IMR-90 (cell line): ENCODE measurements at regions not wholly inside any gene's neighbourhood (a gene's known extent, or its start where the extent isn't known, plus 50 kb on each side); places are given as distances from the start of the nearest gene placed in this dataset.
A peak's percentile ranks its signal among the peaks of the same experiment; 100 is the strongest.

ENCODE experiments used
- ATAC-seq: fragments of 200-7000 bp; cut with Tn5 transposase; 2 replicates; pipeline ENCODE4 v1.9.1; 2020; ENCODE audit warnings: low read depth, mild to moderate bottlenecking, moderate library complexity
- BruUV-seq: library from RNA; stranded (reverse); fragments of 400-500 nt; replicated peaks from 2 replicates; lab custom pipeline; 2021; lab: Mats Ljungman, UMichigan
- CTCF ChIA-PET: fragments of 300-600 bp; formaldehyde crosslinking; extraction: SDS; loops from one replicate; lab custom pipeline; 2021; ENCODE audit warnings: antibody characterized with exemption; lab: Yijun Ruan, JAX
- POLR2A ChIA-PET: fragments of 300-600 bp; sonication (Branson Sonifier 250); formaldehyde crosslinking; loops from one replicate; lab custom pipeline; 2022; ENCODE audit warnings: antibody characterized with exemption; ENCODE audit not compliant: unreplicated experiment; lab: Charles Lee
- DNase-seq: peaks from one replicate; pipeline ENCODE4 v3.0.0; 2013
- H2AFZ ChIP-seq: replicated peaks from 2 replicates; pipeline ENCODE3; 2013; ENCODE audit warnings: low read length, mild to moderate bottlenecking; ENCODE audit not compliant: poor library complexity
- H2AK5ac ChIP-seq: 2 replicates; pipeline ENCODE4 v1.6.1; 2013; ENCODE audit warnings: low read depth, low read length, inconsistent platforms
- H2AK9ac ChIP-seq: replicated peaks from 2 replicates; pipeline ENCODE3; 2013; ENCODE audit warnings: mild to moderate bottlenecking, low read depth, low read length, moderate library complexity; ENCODE audit not compliant: poor library complexity
- H2BK120ac ChIP-seq: 2 replicates; pipeline ENCODE4 v1.6.1; 2013; ENCODE audit warnings: low read depth, low read length, inconsistent platforms
- H2BK15ac ChIP-seq: 3 replicates; pipeline ENCODE4 v1.6.1; 2013; ENCODE audit warnings: low read depth, low read length, inconsistent platforms
- H2BK20ac ChIP-seq: 2 replicates; pipeline ENCODE4 v1.6.1; 2013; ENCODE audit warnings: low read depth, mild to moderate bottlenecking, inconsistent platforms, low read length, moderate library complexity
- H2BK5ac ChIP-seq: 2 replicates; pipeline ENCODE4 v1.6.1; 2013; ENCODE audit warnings: mild to moderate bottlenecking, low read depth, low read length, inconsistent platforms; ENCODE audit not compliant: poor library complexity, severe bottlenecking
- H3K14ac ChIP-seq: replicated peaks from 2 replicates; pipeline ENCODE4 v1.6.1; 2013; ENCODE audit warnings: low read depth, low read length, inconsistent platforms
- H3K18ac ChIP-seq: 2 replicates; pipeline ENCODE4 v1.6.1; 2013; ENCODE audit warnings: low read depth, low read length, control low read depth
- H3K23ac ChIP-seq: 2 replicates; pipeline ENCODE4 v1.6.1; 2013; ENCODE audit warnings: low read depth, low read length, inconsistent platforms
- H3K27ac ChIP-seq: 2 replicates; pipeline ENCODE4 v1.5.1; 2013; ENCODE audit warnings: mild to moderate bottlenecking, control low read depth, low read length; ENCODE audit not compliant: insufficient read depth
- H3K27me3 ChIP-seq: 2 replicates; pipeline ENCODE4 v1.6.1; 2013; ENCODE audit warnings: low read length; ENCODE audit not compliant: control insufficient read depth, insufficient read depth
- H3K36me3 ChIP-seq: 2 replicates; pipeline ENCODE4 v1.6.1; 2013; ENCODE audit warnings: low read length, mixed read lengths; ENCODE audit not compliant: control insufficient read depth, insufficient read depth
- H3K4ac ChIP-seq: 2 replicates; pipeline ENCODE4 v1.6.1; 2013; ENCODE audit warnings: low read depth, low read length, inconsistent platforms
- H3K4me1 ChIP-seq: 2 replicates; pipeline ENCODE4 v1.6.1; 2013; ENCODE audit warnings: low read length, mixed read lengths; ENCODE audit not compliant: control insufficient read depth, insufficient read depth
- H3K4me2 ChIP-seq: 2 replicates; pipeline ENCODE4 v1.6.1; 2013; ENCODE audit warnings: low read depth, mild to moderate bottlenecking, control low read depth, low read length, moderate library complexity
- H3K4me3 ChIP-seq: 2 replicates; pipeline ENCODE4 v1.5.1; 2013; ENCODE audit warnings: low read depth, mild to moderate bottlenecking, control low read depth, low read length, moderate library complexity; ENCODE audit not compliant: insufficient read depth
- H3K56ac ChIP-seq: 2 replicates; pipeline ENCODE4 v1.6.1; 2013; ENCODE audit warnings: low read length, inconsistent platforms; ENCODE audit not compliant: insufficient read depth; ENCODE audit errors: extremely low read depth
- H3K79me1 ChIP-seq, 2 experiments: 2 replicates each; pipeline ENCODE4 v1.6.1; 2013; ENCODE audit warnings: low read length in 2 of 2, inconsistent platforms in 1 of 2, low read depth in 1 of 2
- H3K9ac ChIP-seq: 2 replicates; pipeline ENCODE4 v1.6.1; 2013; ENCODE audit warnings: low read depth, low read length, control low read depth
- H3K9me1 ChIP-seq: 2 replicates; pipeline ENCODE4 v1.6.1; 2013; ENCODE audit warnings: low read length, inconsistent platforms; ENCODE audit not compliant: insufficient read depth
- H3K9me3 ChIP-seq: 2 replicates; pipeline ENCODE4 v1.6.1; 2013; ENCODE audit warnings: low read length; ENCODE audit not compliant: control insufficient read depth, insufficient read depth
- H4K20me1 ChIP-seq: 2 replicates; pipeline ENCODE4 v1.6.1; 2013; ENCODE audit warnings: low read length, inconsistent platforms; ENCODE audit not compliant: insufficient read depth
- H4K5ac ChIP-seq: 2 replicates; pipeline ENCODE4 v1.6.1; 2013; ENCODE audit warnings: mild to moderate bottlenecking, low read depth, low read length, control low read depth
- H4K8ac ChIP-seq, 2 experiments: 2 replicates each; pipeline ENCODE4 v1.6.1; 2013; ENCODE audit warnings: low read depth in 2 of 2, low read length in 2 of 2, control low read depth in 1 of 2, inconsistent platforms in 1 of 2
- H4K91ac ChIP-seq: 2 replicates; pipeline ENCODE4 v1.6.1; 2013; ENCODE audit warnings: low read depth, low read length, inconsistent platforms; ENCODE audit not compliant: insufficient read depth
- BHLHE40 ChIP-seq: fragments of 150-350 bp; IDR thresholded peaks from 2 replicates; pipeline ENCODE4 v1.6.1; 2016; ENCODE audit warnings: mild to moderate bottlenecking, low read depth, low read length
- CEBPB ChIP-seq: IDR thresholded peaks from 2 replicates; pipeline ENCODE4 v1.6.1; 2012; ENCODE audit warnings: low read depth, low read length, improper control_type of control experiment
- CHD1 ChIP-seq: IDR thresholded peaks from 2 replicates; pipeline ENCODE4 v1.6.1; 2012; ENCODE audit warnings: low read depth, low read length, improper control_type of control experiment
- CTCF ChIP-seq: conservative IDR thresholded peaks from 2 replicates; pipeline ENCODE4 v1.5.1; 2012; ENCODE audit warnings: mild to moderate bottlenecking, low read depth, low read length, improper control_type of control experiment
- FOS ChIP-seq: fragments of 150-350 bp; IDR thresholded peaks from 2 replicates; pipeline ENCODE4 v1.6.1; 2016; ENCODE audit warnings: low read depth, low read length
- MAFK ChIP-seq: IDR thresholded peaks from 2 replicates; pipeline ENCODE4 v1.6.1; 2012; ENCODE audit warnings: low read depth, low read length, improper control_type of control experiment
- MAZ ChIP-seq: IDR thresholded peaks from 2 replicates; pipeline ENCODE4 v1.6.1; 2012; ENCODE audit warnings: low read depth, mild to moderate bottlenecking, low read length, improper control_type of control experiment, moderate library complexity, borderline replicate concordance
- MXI1 ChIP-seq: IDR thresholded peaks from 2 replicates; pipeline ENCODE4 v1.6.1; 2012; ENCODE audit warnings: low read depth, mild to moderate bottlenecking, low read length, moderate library complexity, borderline replicate concordance
- NFE2L2 ChIP-seq: fragments of 150-350 bp; IDR thresholded peaks from 2 replicates; pipeline ENCODE4 v1.6.1; 2016; ENCODE audit warnings: low read depth, mild to moderate bottlenecking, low read length
- POLR2A ChIP-seq: IDR thresholded peaks from 2 replicates; pipeline ENCODE4 v1.6.1; 2012; ENCODE audit warnings: mild to moderate bottlenecking, low read depth, low read length
- RCOR1 ChIP-seq: IDR thresholded peaks from 2 replicates; pipeline ENCODE4 v1.6.1; 2012; ENCODE audit warnings: mild to moderate bottlenecking, low read length, improper control_type of control experiment; ENCODE audit not compliant: insufficient replicate concordance
- RFX5 ChIP-seq: IDR thresholded peaks from 2 replicates; pipeline ENCODE4 v1.8.0; 2012; ENCODE audit warnings: low read depth, mild to moderate bottlenecking, low read length, moderate library complexity
- SMC3 ChIP-seq: fragments of 150-350 bp; IDR thresholded peaks from 2 replicates; pipeline ENCODE4 v1.6.1; 2016; ENCODE audit warnings: low read depth, mild to moderate bottlenecking, antibody characterized with exemption, low read length, moderate library complexity
- WGBS, 2 experiments: methylation state at CpG; one replicate each; pipeline versions ENCODE4 v1.1.5 to v1.1.7; 2013; ENCODE audit warnings: missing lambda C conversion rate in 2 of 2; ENCODE audit not compliant: insufficient read length in 1 of 2; ENCODE audit errors: extremely low coverage in 2 of 2; 5-methylcytosine and 5-hydroxymethylcytosine counted together
- dilution Hi-C: fragments of 300-500 bp; cut with HindIII; formaldehyde crosslinking; loops from one replicate; pipeline ENCODE4 v1.14.3; 2018; ENCODE audit warnings: low sequenced_read_pairs; ENCODE audit not compliant: unreplicated experiment
- in situ Hi-C: fragments of 300-500 bp; cut with MboI; formaldehyde crosslinking; loops from 3 replicates; pipeline ENCODE4 v1.14.3; 2019; ENCODE audit warnings: low sequenced_read_pairs, inconsistent platforms, mixed read lengths
- intact Hi-C: fragments of 100-400 bp; cut with micrococcal nuclease; formaldehyde crosslinking; loops from 2 replicates; pipeline ENCODE4 v1.10.0; 2022
- TF ChIP-seq, protein P1 (sequence below): fragments of 150-350 bp; IDR thresholded peaks from 2 replicates; pipeline ENCODE4 v1.6.1; 2016; ENCODE audit warnings: low read depth, mild to moderate bottlenecking, low read length, moderate library complexity, borderline replicate concordance

GRCh38 chr1:198915327-198916231 is 276.7 kb downstream of the PTPRC start:
- DNase-seq (no peak), ATAC-seq (no peak)
- H3K56ac ChIP-seq = no peak overlapping the region
- no peaks in the 10 kb centered on the region for H3K9me3 ChIP-seq
- H3K4ac ChIP-seq = no peak overlapping the region
- H3K14ac ChIP-seq = no peak overlapping the region
- no peak overlapping the region; the same call in 1 of the 2 replicates for H2AK5ac ChIP-seq
- no peak overlapping the region for H2BK120ac ChIP-seq
- dilution Hi-C loops = no loop called here
- peak overlapping the region; percentile 23; the same call in 1 of the 2 replicates for H3K23ac ChIP-seq
- peaks cover 36 to 81% of the 10 kb centered on the region in 2 experiments for H3K79me1 ChIP-seq
- peak overlapping the region; percentile 33; the same call in 1 of the 2 replicates for H3K18ac ChIP-seq
- peak overlapping the region; percentile 28; the same call in 1 of the 2 replicates for H3K4me2 ChIP-seq
- H3K36me3 ChIP-seq = peaks cover 3% of the 10 kb centered on the region; the same call in 1 of the 2 replicates
- no peak overlapping the region for H4K8ac ChIP-seq
- H3K27ac ChIP-seq = no peak overlapping the region
- ChIA-PET POLR2A (no interaction called here), CTCF (no interaction called here)
- H2AFZ ChIP-seq = no peak overlapping the region
- intact Hi-C loops = loop anchor here (5.0 kb wide), 1 partner anchor 197 kb away; no protein-coding TSS in a partner anchor
- in situ Hi-C loops = no loop called here
- WGBS, 2 experiments = no CpG with 5 or more reads among the region's 3 CpGs
- no peaks in the 10 kb centered on the region for H3K27me3 ChIP-seq
- H3K9me1 ChIP-seq = peaks cover 8% of the 10 kb centered on the region; the same call in 1 of the 2 replicates
- no peak overlapping the region for H3K4me3 ChIP-seq
- no peak overlapping the region for H2AK9ac ChIP-seq
- H2BK20ac ChIP-seq = no peak overlapping the region
- H4K5ac ChIP-seq = peak overlapping the region; percentile 61; the same call in 1 of the 2 replicates
- H3K4me1 ChIP-seq = peaks cover 11% of the 10 kb centered on the region
- no peak overlapping the region for H2BK15ac ChIP-seq
- peak overlapping the region; percentile 26 for H2BK5ac ChIP-seq
- H4K91ac ChIP-seq = no peak overlapping the region; the same call in 1 of the 2 replicates
- H4K20me1 ChIP-seq = peaks cover 35% of the 10 kb centered on the region; the same call in 1 of the 2 replicates
- H3K9ac ChIP-seq = no peak overlapping the region
- no TSS peak for BruUV-seq
- TF ChIP-seq, protein P1, sequence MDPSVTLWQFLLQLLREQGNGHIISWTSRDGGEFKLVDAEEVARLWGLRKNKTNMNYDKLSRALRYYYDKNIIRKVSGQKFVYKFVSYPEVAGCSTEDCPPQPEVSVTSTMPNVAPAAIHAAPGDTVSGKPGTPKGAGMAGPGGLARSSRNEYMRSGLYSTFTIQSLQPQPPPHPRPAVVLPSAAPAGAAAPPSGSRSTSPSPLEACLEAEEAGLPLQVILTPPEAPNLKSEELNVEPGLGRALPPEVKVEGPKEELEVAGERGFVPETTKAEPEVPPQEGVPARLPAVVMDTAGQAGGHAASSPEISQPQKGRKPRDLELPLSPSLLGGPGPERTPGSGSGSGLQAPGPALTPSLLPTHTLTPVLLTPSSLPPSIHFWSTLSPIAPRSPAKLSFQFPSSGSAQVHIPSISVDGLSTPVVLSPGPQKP = no peak
- no peak for TF ChIP-seq NFE2L2
- no peak for TF ChIP-seq CTCF
- TF ChIP-seq BHLHE40 = no peak
- TF ChIP-seq CEBPB = no peak
- TF ChIP-seq RCOR1 = no peak
- TF ChIP-seq CHD1 = no peak
- no peak for TF ChIP-seq FOS
- no peak for TF ChIP-seq MXI1
- TF ChIP-seq RFX5 = no peak
- no peak for TF ChIP-seq SMC3
- no peak for TF ChIP-seq MAFK
- TF ChIP-seq POLR2A = no peak
- no peak for TF ChIP-seq MAZ
